HepG2 (cell line): ENCODE measurements at regions not wholly inside any gene's neighbourhood (a gene's known extent, or its start where the extent isn't known, plus 50 kb on each side); places are given as distances from the start of the nearest gene placed in this dataset.

Source experiments
- ATAC-seq: fragments of 200-7000 bp; cut with Tn5 transposase; 3 replicates; pipeline ENCODE4 v1.9.1; 2020; ENCODE audit warnings: mild to moderate bottlenecking, moderate library complexity
- BruUV-seq: library from RNA; stranded (reverse); fragments of 400-500 nt; replicated peaks from 2 replicates; lab custom pipeline; 2021; lab: Mats Ljungman, UMichigan
- CTCF ChIA-PET: fragments of 300-600 bp; formaldehyde crosslinking; extraction: SDS; loops from one replicate; lab custom pipeline; 2021; ENCODE audit warnings: low total read pairs, inconsistent platforms, low intra/inter-chr PET ratio; lab: Yijun Ruan, JAX
- POLR2A ChIA-PET: fragments of 350-600 bp; sonication (Branson Sonifier 250); formaldehyde crosslinking; loops from one replicate; lab custom pipeline; 2020; ENCODE audit warnings: antibody characterized with exemption, inconsistent platforms; lab: Yijun Ruan, JAX
- DNase-seq: peaks from one replicate; pipeline ENCODE4 v3.0.0-alpha.2; 2015; ENCODE audit warnings: low spot score
- FAIRE-seq: peaks from 3 replicates; lab custom pipeline; 2011; peaks lifted over from hg19 to GRCh38; lab: Jason Lieb, UNC
- H2AFZ ChIP-seq: one replicate; pipeline ENCODE4 v1.6.1; 2011; ENCODE audit warnings: low read length, inconsistent platforms
- H3K27ac ChIP-seq: fragments of 300-600 bp; 3 replicates; pipeline ENCODE4 v1.8.0; 2011; ENCODE audit warnings: mixed run types, mild to moderate bottlenecking, mixed read lengths, low read length, inconsistent platforms; ENCODE audit not compliant: insufficient read depth; ENCODE audit errors: extremely low read length
- H3K27me3 ChIP-seq, 2 experiments: fragments of 200-600 bp in 1 of 2; 2 replicates in 1 of 2; 3 replicates in 1 of 2; pipeline versions ENCODE4 v1.6.0 to v1.8.0; 2011; ENCODE audit warnings: low read length in 2 of 2, mild to moderate bottlenecking in 2 of 2, moderate library complexity in 2 of 2, inconsistent platforms in 1 of 2; ENCODE audit not compliant: insufficient read depth in 2 of 2, control insufficient read depth in 1 of 2
- H3K36me3 ChIP-seq, 2 experiments: fragments of 200-600 bp in 1 of 2; replicated peaks in 1 of 2; 2 replicates in 1 of 2; 3 replicates in 1 of 2; pipeline versions ENCODE4 v1.5.1 to v1.8.0; 2011; ENCODE audit warnings: low read length in 2 of 2, inconsistent platforms in 1 of 2; ENCODE audit not compliant: insufficient read depth in 2 of 2, control insufficient read depth in 1 of 2
- H3K4me1 ChIP-seq: 2 replicates; pipeline ENCODE4 v1.5.1; 2012; ENCODE audit warnings: low read length, inconsistent platforms; ENCODE audit not compliant: insufficient read depth
- H3K4me2 ChIP-seq: 2 replicates; pipeline ENCODE4 v1.6.0; 2011; ENCODE audit warnings: low read depth, low read length, inconsistent platforms
- H3K4me3 ChIP-seq, 3 experiments: fragments of 200-600 bp in 1 of 3; sonication (generic), shearing (Covaris generic) in 1 of 3; replicated peaks in 1 of 3; 2 replicates each; pipeline ENCODE4 v1.5.1; 2011 to 2016; ENCODE audit warnings: low read length in 3 of 3, inconsistent platforms in 2 of 3, low read depth in 2 of 3, mild to moderate bottlenecking in 2 of 3, control low read depth in 1 of 3, mixed read lengths in 1 of 3; ENCODE audit not compliant: insufficient read depth in 1 of 3
- H3K79me2 ChIP-seq: one replicate; pipeline ENCODE4 v1.6.1; 2011; ENCODE audit warnings: low read length, inconsistent platforms; ENCODE audit not compliant: insufficient read depth
- H3K9ac ChIP-seq: 2 replicates; pipeline ENCODE4 v1.6.0; 2011; ENCODE audit warnings: mild to moderate bottlenecking, low read depth, low read length, inconsistent platforms; ENCODE audit not compliant: insufficient read depth
- H3K9me3 ChIP-seq: 2 replicates; pipeline ENCODE4 v1.5.1; 2012; ENCODE audit warnings: mild to moderate bottlenecking, low read length
- H4K20me1 ChIP-seq: 2 replicates; pipeline ENCODE4 v1.6.0; 2011; ENCODE audit warnings: inconsistent platforms, mild to moderate bottlenecking, low read length, moderate library complexity; ENCODE audit not compliant: insufficient read depth
- ARID5B ChIP-seq: IDR thresholded peaks from 2 replicates; pipeline ENCODE4 v1.4.0; 2020; ENCODE audit warnings: mild to moderate bottlenecking, missing genetic modification reagents
- MTA1 ChIP-seq: sonication (generic); formaldehyde crosslinking; IDR thresholded peaks from 2 replicates; pipeline ENCODE4 v1.4.0; 2020; ENCODE audit warnings: missing genetic modification reagents, mild to moderate bottlenecking, borderline replicate concordance
- NR2C2 ChIP-seq: sonication (generic); formaldehyde crosslinking; IDR thresholded peaks from 2 replicates; pipeline ENCODE4 v1.4.0; 2020; ENCODE audit warnings: missing genetic modification reagents, mild to moderate bottlenecking, moderate library complexity, borderline replicate concordance
- SUZ12 ChIP-seq: fragments of 150-350 bp; IDR thresholded peaks from 2 replicates; pipeline ENCODE4 v1.6.1; 2014; ENCODE audit warnings: low read depth, low read length
- ZNF850 ChIP-seq: sonication (generic); formaldehyde crosslinking; conservative IDR thresholded peaks from 2 replicates; pipeline ENCODE4 v1.9.0; 2021; ENCODE audit warnings: mild to moderate bottlenecking, missing genetic modification reagents
- WGBS: methylation state at CpG from one replicate; pipeline ENCODE4 v1.1.6; 2017; ENCODE audit warnings: low lambda C conversion rate; 5-methylcytosine and 5-hydroxymethylcytosine counted together
- in situ Hi-C: cut with HindIII; loops from 2 replicates; pipeline ENCODE4 v1.10.0; 2017; ENCODE audit warnings: low pct_unique_long_range_greater_than_20kb; ENCODE audit not compliant: extremely low pct_ligation_motif_present
- intact Hi-C: fragments of 100-400 bp; cut with micrococcal nuclease; formaldehyde crosslinking; loops from one replicate; pipeline ENCODE4 v1.10.0; 2022; ENCODE audit not compliant: unreplicated experiment
- TF ChIP-seq, protein P1 (sequence below): sonication (generic); formaldehyde crosslinking; IDR thresholded peaks from 2 replicates; pipeline ENCODE4 v1.5.1; 2020; ENCODE audit warnings: mild to moderate bottlenecking, missing genetic modification reagents, moderate library complexity
- TF ChIP-seq, protein P2 (sequence below): sonication (generic); formaldehyde crosslinking; IDR thresholded peaks from 2 replicates; pipeline ENCODE4 v1.5.0; 2020; ENCODE audit warnings: missing genetic modification reagents, mild to moderate bottlenecking, borderline replicate concordance

DNA sequence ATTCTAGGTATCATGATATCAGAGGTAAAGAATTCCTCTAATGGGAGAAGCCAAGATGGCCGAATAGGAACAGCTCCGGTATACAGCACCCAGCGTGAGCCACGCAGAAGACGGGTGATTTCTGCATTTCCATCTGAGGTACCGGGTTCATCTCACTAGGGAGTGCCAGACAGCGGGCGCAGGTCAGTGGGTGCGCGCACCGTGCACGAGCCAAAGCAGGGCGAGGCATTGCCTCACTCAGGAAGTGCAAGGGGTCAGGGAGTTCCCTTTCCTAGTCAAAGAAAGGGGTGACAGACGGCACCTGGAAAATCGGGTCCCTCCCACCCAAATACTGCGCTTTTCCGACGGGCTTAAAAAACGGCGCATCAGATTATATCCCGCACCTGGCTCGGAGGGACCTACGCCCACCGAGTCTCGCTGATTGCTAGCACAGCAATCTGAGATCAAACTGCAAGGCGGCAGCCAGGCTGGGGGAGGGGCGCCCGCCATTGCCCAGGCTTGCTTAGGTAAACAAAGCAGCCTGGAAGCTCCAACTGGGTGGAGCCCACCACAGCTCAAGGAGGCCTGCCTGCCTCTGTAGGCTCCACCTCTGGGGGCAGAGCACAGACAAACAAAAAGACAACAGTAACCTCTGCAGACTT is 70.4 kb upstream of the ALCAM start (continued):
- TF ChIP-seq, protein P1, sequence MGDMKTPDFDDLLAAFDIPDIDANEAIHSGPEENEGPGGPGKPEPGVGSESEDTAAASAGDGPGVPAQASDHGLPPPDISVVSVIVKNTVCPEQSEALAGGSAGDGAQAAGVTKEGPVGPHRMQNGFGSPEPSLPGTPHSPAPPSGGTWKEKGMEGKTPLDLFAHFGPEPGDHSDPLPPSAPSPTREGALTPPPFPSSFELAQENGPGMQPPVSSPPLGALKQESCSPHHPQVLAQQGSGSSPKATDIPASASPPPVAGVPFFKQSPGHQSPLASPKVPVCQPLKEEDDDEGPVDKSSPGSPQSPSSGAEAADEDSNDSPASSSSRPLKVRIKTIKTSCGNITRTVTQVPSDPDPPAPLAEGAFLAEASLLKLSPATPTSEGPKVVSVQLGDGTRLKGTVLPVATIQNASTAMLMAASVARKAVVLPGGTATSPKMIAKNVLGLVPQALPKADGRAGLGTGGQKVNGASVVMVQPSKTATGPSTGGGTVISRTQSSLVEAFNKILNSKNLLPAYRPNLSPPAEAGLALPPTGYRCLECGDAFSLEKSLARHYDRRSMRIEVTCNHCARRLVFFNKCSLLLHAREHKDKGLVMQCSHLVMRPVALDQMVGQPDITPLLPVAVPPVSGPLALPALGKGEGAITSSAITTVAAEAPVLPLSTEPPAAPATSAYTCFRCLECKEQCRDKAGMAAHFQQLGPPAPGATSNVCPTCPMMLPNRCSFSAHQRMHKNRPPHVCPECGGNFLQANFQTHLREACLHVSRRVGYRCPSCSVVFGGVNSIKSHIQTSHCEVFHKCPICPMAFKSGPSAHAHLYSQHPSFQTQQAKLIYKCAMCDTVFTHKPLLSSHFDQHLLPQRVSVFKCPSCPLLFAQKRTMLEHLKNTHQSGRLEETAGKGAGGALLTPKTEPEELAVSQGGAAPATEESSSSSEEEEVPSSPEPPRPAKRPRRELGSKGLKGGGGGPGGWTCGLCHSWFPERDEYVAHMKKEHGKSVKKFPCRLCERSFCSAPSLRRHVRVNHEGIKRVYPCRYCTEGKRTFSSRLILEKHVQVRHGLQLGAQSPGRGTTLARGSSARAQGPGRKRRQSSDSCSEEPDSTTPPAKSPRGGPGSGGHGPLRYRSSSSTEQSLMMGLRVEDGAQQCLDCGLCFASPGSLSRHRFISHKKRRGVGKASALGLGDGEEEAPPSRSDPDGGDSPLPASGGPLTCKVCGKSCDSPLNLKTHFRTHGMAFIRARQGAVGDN (CRISPR knock-in tag), result peak; percentile 22; the same call in 1 of the 2 replicates
- peak; percentile 42; the same call in 1 of the 2 replicates for TF ChIP-seq ARID5B (CRISPR knock-in tag)
- TF ChIP-seq, all 625 proteins: peak for 14; not testable (repeated sequence) for 611

- POLR2A ChIA-PET, result no interaction called here
- Histone ChIP-seq H3K9ac (no peak overlapping the region), H4K20me1 (no peaks in the 10 kb centered on the region), H3K27ac (no peak overlapping the region), H2AFZ (no peak overlapping the region), H3K27me3 (no peaks in the 10 kb centered on the region), H3K36me3 (no peaks in the 10 kb centered on the region), H3K4me1 (no peaks in the 10 kb centered on the region), H3K79me2 (no peaks in the 10 kb centered on the region), H3K9me3 (no peaks in the 10 kb centered on the region), H3K4me2 (no peak overlapping the region), H3K4me3 (no peak overlapping the region)
- BruUV-seq, result no TSS peak
- WGBS, result 0% methylated on average over 1 of the region's 1 CpG
- in situ Hi-C loops, result no loop called here
- intact Hi-C loops, result no loop called here
- FAIRE-seq (no peak), ATAC-seq (no peak), DNase-seq (no peak)
- CTCF ChIA-PET, result no interaction called here
- no peak for TF ChIP-seq NR2C2 (CRISPR knock-in tag)
- TF ChIP-seq, protein P2, sequence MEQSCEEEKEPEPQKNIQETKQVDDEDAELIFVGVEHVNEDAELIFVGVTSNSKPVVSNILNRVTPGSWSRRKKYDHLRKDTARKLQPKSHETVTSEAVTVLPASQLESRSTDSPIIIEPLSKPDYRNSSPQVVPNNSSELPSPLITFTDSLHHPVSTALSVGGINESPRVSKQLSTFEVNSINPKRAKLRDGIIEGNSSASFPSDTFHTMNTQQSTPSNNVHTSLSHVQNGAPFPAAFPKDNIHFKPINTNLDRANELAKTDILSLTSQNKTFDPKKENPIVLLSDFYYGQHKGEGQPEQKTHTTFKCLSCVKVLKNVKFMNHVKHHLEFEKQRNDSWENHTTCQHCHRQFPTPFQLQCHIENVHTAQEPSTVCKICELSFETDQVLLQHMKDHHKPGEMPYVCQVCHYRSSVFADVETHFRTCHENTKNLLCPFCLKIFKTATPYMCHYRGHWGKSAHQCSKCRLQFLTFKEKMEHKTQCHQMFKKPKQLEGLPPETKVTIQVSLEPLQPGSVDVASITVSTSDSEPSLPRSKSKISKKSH (CRISPR knock-in tag), result no peak
- TF ChIP-seq MTA1, result no peak
- TF ChIP-seq ZNF850 (CRISPR knock-in tag), result no peak
- no peak for TF ChIP-seq SUZ12
These were observed 62.2 kb upstream of the ALCAM start for GRCh38 chr3:105304487-105304886.
